Kidney epithelial cell (primary cell): ENCODE measurements at regions not wholly inside any gene's neighbourhood (a gene's known extent, or its start where the extent isn't known, plus 50 kb on each side); places are given as distances from the start of the nearest gene placed in this dataset.

ENCODE experiments used
- DNase-seq: peaks from one replicate; pipeline ENCODE4 v3.0.0-alpha.2; 2010; ENCODE audit warnings: low read depth
- H3K27me3 ChIP-seq: 2 replicates; pipeline ENCODE4 v1.6.0; 2011; ENCODE audit warnings: low read length; ENCODE audit not compliant: control insufficient read depth, insufficient read depth
- H3K36me3 ChIP-seq: 2 replicates; pipeline ENCODE4 v1.5.1; 2011; ENCODE audit warnings: low read length; ENCODE audit not compliant: control insufficient read depth, insufficient read depth
- H3K4me3 ChIP-seq: 2 replicates; pipeline ENCODE4 v1.5.1; 2011; ENCODE audit warnings: low read depth, mild to moderate bottlenecking, control low read depth, low read length
- TF ChIP-seq, protein P1 (sequence below): IDR thresholded peaks from 2 replicates; pipeline ENCODE4 v1.5.1; 2011; ENCODE audit warnings: mild to moderate bottlenecking, moderate library complexity, low read length, control low read depth, inconsistent platforms; ENCODE audit not compliant: insufficient read depth, poor library complexity, severe bottlenecking

GRCh38 chr4:8790749-8791148, 80.9 kb downstream of the HMX1 start:
- TF ChIP-seq, protein P1, sequence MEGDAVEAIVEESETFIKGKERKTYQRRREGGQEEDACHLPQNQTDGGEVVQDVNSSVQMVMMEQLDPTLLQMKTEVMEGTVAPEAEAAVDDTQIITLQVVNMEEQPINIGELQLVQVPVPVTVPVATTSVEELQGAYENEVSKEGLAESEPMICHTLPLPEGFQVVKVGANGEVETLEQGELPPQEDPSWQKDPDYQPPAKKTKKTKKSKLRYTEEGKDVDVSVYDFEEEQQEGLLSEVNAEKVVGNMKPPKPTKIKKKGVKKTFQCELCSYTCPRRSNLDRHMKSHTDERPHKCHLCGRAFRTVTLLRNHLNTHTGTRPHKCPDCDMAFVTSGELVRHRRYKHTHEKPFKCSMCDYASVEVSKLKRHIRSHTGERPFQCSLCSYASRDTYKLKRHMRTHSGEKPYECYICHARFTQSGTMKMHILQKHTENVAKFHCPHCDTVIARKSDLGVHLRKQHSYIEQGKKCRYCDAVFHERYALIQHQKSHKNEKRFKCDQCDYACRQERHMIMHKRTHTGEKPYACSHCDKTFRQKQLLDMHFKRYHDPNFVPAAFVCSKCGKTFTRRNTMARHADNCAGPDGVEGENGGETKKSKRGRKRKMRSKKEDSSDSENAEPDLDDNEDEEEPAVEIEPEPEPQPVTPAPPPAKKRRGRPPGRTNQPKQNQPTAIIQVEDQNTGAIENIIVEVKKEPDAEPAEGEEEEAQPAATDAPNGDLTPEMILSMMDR, result no peak
- H3K36me3 ChIP-seq, result no peaks in the 10 kb centered on the region
- DNase-seq, result no peak
- no peaks in the 10 kb centered on the region for H3K27me3 ChIP-seq
- no peak overlapping the region for H3K4me3 ChIP-seq

GRCh38 chr4:8788174-8788573, 83.5 kb downstream of the HMX1 start:
- DNase-seq, result no peak
- no peaks in the 10 kb centered on the region for H3K36me3 ChIP-seq
- no peak overlapping the region for H3K4me3 ChIP-seq
- TF ChIP-seq, protein P1, result no peak
- no peaks in the 10 kb centered on the region for H3K27me3 ChIP-seq

DNA sequence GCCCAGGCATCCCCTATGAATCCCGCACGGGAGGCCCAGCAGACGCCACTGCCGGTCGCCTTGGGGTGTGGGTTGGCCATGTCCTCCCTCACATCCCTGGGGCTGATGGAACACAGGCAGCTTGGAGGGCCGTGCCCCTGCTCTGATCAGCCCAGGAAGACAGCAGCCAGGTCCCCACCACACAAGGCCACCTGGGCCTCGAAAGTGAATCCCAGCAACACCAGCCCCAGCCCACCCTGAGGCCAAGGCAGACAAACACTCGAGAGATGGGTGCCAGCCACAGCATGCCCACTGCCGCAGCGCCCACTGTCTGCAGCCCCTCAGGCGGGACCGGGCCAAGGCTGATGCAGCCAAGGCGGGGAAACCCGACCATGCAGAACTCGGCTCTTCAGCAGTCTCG, 85.5 kb downstream of the HMX1 start:
- TF ChIP-seq, protein P1, result no peak
- H3K27me3 ChIP-seq, result no peaks in the 10 kb centered on the region
- no peak for DNase-seq
- no peak overlapping the region for H3K4me3 ChIP-seq
- no peaks in the 10 kb centered on the region for H3K36me3 ChIP-seq

DNA sequence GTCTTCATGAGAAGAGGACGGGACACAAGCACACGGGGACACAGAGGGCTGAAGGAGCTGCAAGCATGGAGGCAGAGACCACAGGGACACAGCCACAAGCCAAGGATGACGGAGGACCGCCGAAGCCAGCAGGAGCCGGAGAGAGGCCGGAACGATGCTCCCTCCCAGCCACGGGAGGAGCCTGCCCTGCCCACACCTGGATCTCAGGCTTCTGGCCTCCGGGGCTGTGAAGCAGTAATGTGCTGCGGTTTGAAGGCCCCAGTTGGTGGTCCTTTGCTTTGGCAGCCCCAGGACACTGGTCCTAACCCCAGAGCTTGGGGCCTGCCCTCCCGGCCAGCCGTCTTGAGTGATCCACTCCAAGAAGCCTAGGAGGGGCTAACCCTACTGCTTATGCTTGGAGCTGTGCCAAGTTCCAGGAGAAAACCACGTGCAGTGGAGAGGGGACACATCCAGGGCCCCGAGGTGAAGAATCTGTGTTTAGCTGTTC, 85.9 kb downstream of the HMX1 start:
- no peak overlapping the region for H3K4me3 ChIP-seq
- no peaks in the 10 kb centered on the region for H3K36me3 ChIP-seq
- TF ChIP-seq, protein P1, result no peak
- no peaks in the 10 kb centered on the region for H3K27me3 ChIP-seq
- DNase-seq, result no peak

DNA sequence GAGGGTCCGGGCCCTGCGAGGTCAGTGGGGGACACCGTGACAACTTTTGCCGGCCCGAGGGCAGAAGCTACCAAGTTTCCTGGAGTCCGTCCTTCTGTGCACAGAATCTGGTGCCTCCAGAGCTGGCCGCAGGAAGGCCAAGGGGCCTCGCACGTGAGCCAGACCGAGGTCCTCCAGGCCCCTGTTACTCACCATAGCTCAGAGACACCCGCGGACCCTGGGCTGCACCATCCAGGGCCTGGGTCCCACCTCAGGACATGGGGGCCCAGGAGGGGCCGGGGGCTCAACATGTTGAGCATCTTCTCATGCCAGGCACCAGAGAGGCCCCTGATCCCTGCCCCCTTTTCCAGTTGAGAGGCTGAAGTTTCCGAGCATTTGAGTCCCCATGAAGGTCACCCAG, 87.9 kb downstream of the HMX1 start:
- H3K27me3 ChIP-seq, result peaks cover 5% of the 10 kb centered on the region
- TF ChIP-seq, protein P1, result no peak
- no peaks in the 10 kb centered on the region for H3K36me3 ChIP-seq
- H3K4me3 ChIP-seq, result no peak overlapping the region
- DNase-seq, result no peak

GRCh38 chr4:8782135-8782534, 89.5 kb downstream of the HMX1 start:
- H3K27me3 ChIP-seq, result peaks cover 5% of the 10 kb centered on the region
- no peaks in the 10 kb centered on the region for H3K36me3 ChIP-seq
- no peak for DNase-seq
- H3K4me3 ChIP-seq, result no peak overlapping the region
- TF ChIP-seq, protein P1, result no peak
